Brain microvascular endothelial cell (primary cell): ENCODE measurements at regions not wholly inside any gene's neighbourhood (a gene's known extent, or its start where the extent isn't known, plus 50 kb on each side); places are given as distances from the start of the nearest gene placed in this dataset.

Experiments used
- DNase-seq: peaks from one replicate; pipeline ENCODE4 v3.0.0-alpha.2; 2020
- H3K27ac ChIP-seq: fragments of 250-450 bp; sonication (Bioruptor Pico); 2 replicates; pipeline ENCODE4 v1.5.1; 2020; ENCODE audit warnings: mild to moderate bottlenecking, moderate library complexity
- H3K27me3 ChIP-seq: fragments of 250-450 bp; sonication (Bioruptor Pico); replicated peaks from 2 replicates; pipeline ENCODE4 v1.5.1; 2020; ENCODE audit warnings: mild to moderate bottlenecking
- H3K36me3 ChIP-seq: fragments of 250-450 bp; sonication (Bioruptor Pico); replicated peaks from 2 replicates; pipeline ENCODE4 v1.5.1; 2020; ENCODE audit warnings: mild to moderate bottlenecking
- H3K4me3 ChIP-seq: 2 replicates; pipeline ENCODE4 v1.5.1; 2011; ENCODE audit warnings: low read depth, mild to moderate bottlenecking, control low read depth, low read length, moderate library complexity
- CTCF ChIP-seq: IDR thresholded peaks from 2 replicates; pipeline ENCODE4 v1.5.1; 2011; ENCODE audit warnings: low read depth, mild to moderate bottlenecking, moderate library complexity, low read length, control low read depth, inconsistent platforms; ENCODE audit errors: missing control alignments
- in situ Hi-C: cut with HindIII; loops from 2 replicates; pipeline ENCODE4 v1.10.0; 2017; ENCODE audit warnings: low sequenced_read_pairs, low pct_ligation_motif_present

- no peak overlapping the region for H3K4me3 ChIP-seq
- no peak for TF ChIP-seq CTCF
- H3K27ac ChIP-seq = no peak overlapping the region
- H3K36me3 ChIP-seq = no peaks in the 10 kb centered on the region
- in situ Hi-C loops = no loop called here
- no peak for DNase-seq
- H3K27me3 ChIP-seq = no peaks in the 10 kb centered on the region
Measured at GRCh38 chr13:89751432-89751930, 1596.0 kb upstream of the MIR17HG start.

GRCh38 chr13:89752394-89752793 is 1595.1 kb upstream of the MIR17HG start:
- in situ Hi-C loops = no loop called here

GRCh38 chr13:89755729-89756492 is 1591.6 kb upstream of the MIR17HG start:
- no peak for DNase-seq
- no peak for TF ChIP-seq CTCF
- H3K27ac ChIP-seq = no peak overlapping the region
- in situ Hi-C loops = no loop called here
- no peaks in the 10 kb centered on the region for H3K27me3 ChIP-seq
- H3K4me3 ChIP-seq = no peak overlapping the region
- no peaks in the 10 kb centered on the region for H3K36me3 ChIP-seq

More at GRCh38 chr13:89752394-89752793, 1595.1 kb upstream of the MIR17HG start:
- TF ChIP-seq CTCF = no peak
- Histone ChIP-seq H3K27ac (no peak overlapping the region), H3K4me3 (no peak overlapping the region), H3K27me3 (no peaks in the 10 kb centered on the region), H3K36me3 (no peaks in the 10 kb centered on the region)
- DNase-seq = no peak

GRCh38 chr13:89763005-89763404 is 1584.5 kb upstream of the MIR17HG start:
- TF ChIP-seq CTCF = no peak
- Histone ChIP-seq H3K27me3 (no peaks in the 10 kb centered on the region), H3K27ac (no peak overlapping the region), H3K36me3 (no peaks in the 10 kb centered on the region), H3K4me3 (no peak overlapping the region)
- in situ Hi-C loops = no loop called here
- DNase-seq = no peak

GRCh38 chr13:89783221-89783755 is 1564.2 kb upstream of the MIR17HG start:
- no peaks in the 10 kb centered on the region for H3K27me3 ChIP-seq
- TF ChIP-seq CTCF = no peak

More at GRCh38 chr13:89783221-89783755, 1564.2 kb upstream of the MIR17HG start:
- no peak overlapping the region for H3K4me3 ChIP-seq
- no peak overlapping the region for H3K27ac ChIP-seq
- DNase-seq = no peak
- no peaks in the 10 kb centered on the region for H3K36me3 ChIP-seq
- in situ Hi-C loops = no loop called here
